ENCODE measurements at regions not wholly inside any gene's neighbourhood (a gene's known extent, or its start where the extent isn't known, plus 50 kb on each side); places are given as distances from the start of the nearest gene placed in this dataset.

DNA sequence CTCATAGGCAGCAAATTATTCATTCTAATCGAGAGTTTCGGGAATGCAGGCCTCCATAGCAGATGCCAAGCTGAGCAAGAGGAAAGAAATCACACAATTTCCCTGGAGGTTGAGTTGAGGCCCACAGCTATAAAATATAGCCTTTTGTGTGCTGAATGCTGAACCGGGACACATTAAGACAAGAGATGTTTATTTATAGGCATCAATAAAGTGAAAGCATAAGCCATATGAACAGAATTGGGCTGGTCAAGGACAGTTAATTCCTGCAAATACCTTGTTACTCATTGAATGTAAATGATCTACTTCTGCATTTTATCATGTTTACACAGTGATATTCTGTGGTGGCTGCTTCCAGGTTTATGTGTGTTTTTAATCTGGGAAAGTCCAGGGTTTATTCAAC is 461.7 kb downstream of the KLF12 start:
- dilution Hi-C loops (cut with HindIII; ENCODE audit: low sequenced_read_pairs, unreplicated experiment), result no loop called here
- POLR2A ChIA-PET (ENCODE audit: unreplicated experiment), result no interaction called here
- Histone ChIP-seq H2BK15ac (ENCODE audit: low read depth, low read length) (no peak overlapping the region), H2BK5ac (ENCODE audit: low read depth, low read length, poor library complexity, severe bottlenecking) (no peak overlapping the region), H3K36me3 (ENCODE audit: control insufficient read depth, insufficient read depth, low read length) (no peaks in the 10 kb centered on the region), H3K4me2 (ENCODE audit: low read depth, low read length) (no peak overlapping the region), H3K27me3 (ENCODE audit: control insufficient read depth, insufficient read depth, low read length) (no peaks in the 10 kb centered on the region), H2AK9ac (replicated peaks; ENCODE audit: low read depth, low read length, poor library complexity) (no peak overlapping the region), H3K79me1 (ENCODE audit: low read depth in 1 of 2, low read length in 2 of 2) (no peaks in the 10 kb centered on the region), H3K9me1 (ENCODE audit: insufficient read depth, low read length) (peaks cover 3% of the 10 kb centered on the region; the same call in 1 of the 2 replicates), H3K27ac (ENCODE audit: insufficient read depth, low read length) (no peak overlapping the region), H3K23ac (ENCODE audit: low read depth, low read length) (no peak overlapping the region), H3K4ac (ENCODE audit: low read depth, low read length) (no peak overlapping the region), H3K9ac (ENCODE audit: low read depth, low read length) (no peak overlapping the region), H4K8ac (ENCODE audit: low read depth in 2 of 2, low read length in 2 of 2) (no peak overlapping the region), H3K56ac (ENCODE audit: extremely low read depth, insufficient read depth, low read length) (no peak overlapping the region), H3K4me3 (ENCODE audit: insufficient read depth, low read depth, low read length) (no peak overlapping the region), H3K18ac (ENCODE audit: low read depth, low read length) (no peak overlapping the region), H2AFZ (replicated peaks; ENCODE audit: low read length, poor library complexity) (no peak overlapping the region), H2BK20ac (ENCODE audit: low read depth, low read length) (no peak overlapping the region), H3K14ac (replicated peaks; ENCODE audit: low read depth, low read length) (no peak overlapping the region), H3K9me3 (ENCODE audit: control insufficient read depth, insufficient read depth, low read length) (no peaks in the 10 kb centered on the region), H4K5ac (ENCODE audit: low read depth, low read length) (no peak overlapping the region), H3K4me1 (ENCODE audit: control insufficient read depth, insufficient read depth, low read length) (peaks cover 3% of the 10 kb centered on the region; the same call in 1 of the 2 replicates), H4K20me1 (ENCODE audit: insufficient read depth, low read length) (no peaks in the 10 kb centered on the region), H4K91ac (ENCODE audit: insufficient read depth, low read depth, low read length) (no peak overlapping the region), H2AK5ac (ENCODE audit: low read depth, low read length) (no peak overlapping the region), H2BK120ac (ENCODE audit: low read depth, low read length) (no peak overlapping the region)
- BruUV-seq (replicated peaks), result no TSS peak
- CTCF ChIA-PET, result no interaction called here
- in situ Hi-C loops (cut with MboI; ENCODE audit: low sequenced_read_pairs), result no loop called here
- TF ChIP-seq CHD1 (IDR thresholded peaks at IDR 0.05; ENCODE audit: low read depth, low read length), result no peak
- no peak for TF ChIP-seq CEBPB (IDR thresholded peaks at IDR 0.05; ENCODE audit: low read depth, low read length)
- TF ChIP-seq FOS (IDR thresholded peaks at IDR 0.05; ENCODE audit: low read depth, low read length), result no peak
- no peak for TF ChIP-seq CTCF (conservative IDR thresholded peaks at IDR 0.05; ENCODE audit: low read depth, low read length)
- TF ChIP-seq USF2 (IDR thresholded peaks at IDR 0.05; ENCODE audit: low read depth, low read length), result no peak
- no peak for TF ChIP-seq RFX5 (IDR thresholded peaks at IDR 0.05; ENCODE audit: low read depth, low read length)
- no peak for TF ChIP-seq RAD21 (IDR thresholded peaks at IDR 0.05; ENCODE audit: low read length)
- TF ChIP-seq MAFK (IDR thresholded peaks at IDR 0.05; ENCODE audit: low read depth, low read length), result no peak
- no peak for TF ChIP-seq NFE2L2 (IDR thresholded peaks at IDR 0.05; ENCODE audit: low read depth, low read length)
- ATAC-seq (ENCODE audit: low read depth) (no peak), DNase-seq (no peak)
- 71% methylated on average over 2 of the region's 3 CpGs; no CpG with 5 or more reads in 1 of the 2 experiments for WGBS, 2 experiments (ENCODE audit: extremely low coverage in 2 of 2, insufficient read length in 1 of 2)
- intact Hi-C loops (cut with micrococcal nuclease), result no loop called here
